ENCODE measurements at regions not wholly inside any gene's neighbourhood (a gene's known extent, or its start where the extent isn't known, plus 50 kb on each side); places are given as distances from the start of the nearest gene placed in this dataset.
A peak's percentile ranks its signal among the peaks of the same experiment; 100 is the strongest.
"Not testable (repeated sequence)": the region's sequence is repeated elsewhere in the genome, so short reads cannot be mapped to it uniquely, and the experiment has no call there.

GRCh38 chr2:59181347-59181746, 940.2 kb upstream of the FANCL start:
- DNase-seq: no peak

- no peak for DNase-seq
These were observed 939.5 kb upstream of the FANCL start for GRCh38 chr2:59180621-59181020.

- DNase-seq: no peak
These were observed 939.0 kb upstream of the FANCL start for GRCh38 chr2:59180111-59180510.

GRCh38 chr2:59177748-59178147, 936.6 kb upstream of the FANCL start:
- peak; percentile 48 for DNase-seq

- no peak for DNase-seq
These were observed 935.6 kb upstream of the FANCL start for GRCh38 chr2:59176737-59177136.

- DNase-seq: no peak
These were observed 933.6 kb upstream of the FANCL start for GRCh38 chr2:59174536-59175243.

GRCh38 chr2:59173325-59173724, 932.2 kb upstream of the FANCL start:
- no peak for DNase-seq

- no peak for DNase-seq
These were observed 929.9 kb upstream of the FANCL start for GRCh38 chr2:59171019-59171418.

GRCh38 chr2:59168766-59169165, 927.6 kb upstream of the FANCL start:
- no peak for DNase-seq

- no peak for DNase-seq
These were observed 926.4 kb upstream of the FANCL start for GRCh38 chr2:59167514-59167913.

- not testable (repeated sequence) for DNase-seq
These were observed 916.8 kb upstream of the FANCL start for GRCh38 chr2:59157908-59158307.

GRCh38 chr2:59151805-59152204, 910.7 kb upstream of the FANCL start:
- no peak for DNase-seq

- DNase-seq: no peak
These were observed 909.2 kb upstream of the FANCL start for GRCh38 chr2:59150217-59150849.

- no peak for DNase-seq
These were observed 908.1 kb upstream of the FANCL start for GRCh38 chr2:59149271-59149670.

- DNase-seq: no peak
These were observed 871.1 kb upstream of the FANCL start for GRCh38 chr2:59112258-59112657.

GRCh38 chr2:59096973-59097372, 855.8 kb upstream of the FANCL start:
- no peak for DNase-seq

GRCh38 chr2:59093571-59093970, 852.4 kb upstream of the FANCL start:
- DNase-seq: no peak

- no peak for DNase-seq
These were observed 843.2 kb upstream of the FANCL start for GRCh38 chr2:59084326-59084725.

- no peak for DNase-seq
These were observed 842.1 kb upstream of the FANCL start for GRCh38 chr2:59083075-59083828.

GRCh38 chr2:59082657-59083056, 841.5 kb upstream of the FANCL start:
- no peak for DNase-seq

- no peak for DNase-seq
These were observed 839.5 kb upstream of the FANCL start for GRCh38 chr2:59080451-59081181.

GRCh38 chr2:59077981-59078531, 836.9 kb upstream of the FANCL start:
- no peak for DNase-seq
